ENCODE measurements at regions not wholly inside any gene's neighbourhood (a gene's known extent, or its start where the extent isn't known, plus 50 kb on each side); places are given as distances from the start of the nearest gene placed in this dataset.
"Not testable (repeated sequence)": the region's sequence is repeated elsewhere in the genome, so short reads cannot be mapped to it uniquely, and the experiment has no call there.

DNA sequence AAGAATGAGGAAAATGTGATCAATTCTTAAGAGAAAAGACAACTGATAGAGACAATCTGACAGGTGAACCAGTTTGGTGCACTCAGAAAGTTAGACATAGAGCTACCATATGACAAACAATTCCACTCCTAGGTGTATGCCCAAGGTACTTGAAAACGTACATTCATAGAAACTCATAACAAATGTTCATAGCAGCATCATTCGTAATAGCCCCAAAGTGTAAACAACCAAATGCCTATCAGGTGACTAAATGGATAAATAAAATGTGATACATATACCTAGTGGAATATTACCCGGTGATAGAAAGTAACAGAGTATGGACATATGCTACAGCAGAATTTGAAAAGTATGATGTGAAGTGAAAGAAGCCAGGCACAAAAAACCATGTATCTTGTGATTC, 149.3 kb upstream of the TRIB2 start:
- DNase-seq, result no peak

DNA sequence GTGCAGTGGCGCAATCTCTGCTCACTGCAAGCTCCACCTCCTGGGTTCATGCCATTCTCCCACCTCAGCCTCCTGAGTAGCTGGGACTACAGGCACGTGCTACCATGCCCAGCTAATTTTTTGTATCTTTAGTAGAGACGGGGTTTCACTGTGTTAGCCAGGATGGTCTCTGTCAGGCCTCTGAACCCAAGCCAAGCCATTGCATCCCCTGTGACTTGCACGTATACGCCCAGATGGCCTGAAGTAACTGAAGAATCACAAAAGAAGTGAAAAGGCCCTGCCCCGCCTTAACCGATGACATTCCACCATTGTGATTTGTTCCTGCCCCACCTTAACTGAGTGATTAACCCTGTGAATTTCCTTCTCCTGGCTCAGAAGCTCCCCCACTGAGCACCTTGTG, 147.2 kb upstream of the TRIB2 start:
- not testable (repeated sequence) for DNase-seq

DNA sequence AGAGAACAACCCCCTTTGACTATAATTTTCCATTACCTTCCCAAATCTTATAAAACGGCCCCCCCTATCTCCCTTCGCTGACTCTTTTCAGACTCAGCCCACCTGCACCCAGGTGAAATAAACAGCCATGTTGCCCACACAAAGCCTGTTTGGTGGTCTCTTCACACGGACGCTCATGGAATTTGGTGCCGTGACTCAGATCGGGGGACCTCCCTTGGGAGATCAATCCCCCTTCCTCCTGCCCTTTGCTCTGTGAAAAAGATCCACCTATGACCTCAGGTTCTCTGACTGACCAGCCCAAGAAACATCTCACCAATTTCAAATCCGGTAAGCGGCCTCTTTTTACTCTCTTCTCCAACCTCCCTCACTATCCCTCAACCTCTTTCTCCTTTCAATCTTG, 146.8 kb upstream of the TRIB2 start:
- DNase-seq, result not testable (repeated sequence)

DNA sequence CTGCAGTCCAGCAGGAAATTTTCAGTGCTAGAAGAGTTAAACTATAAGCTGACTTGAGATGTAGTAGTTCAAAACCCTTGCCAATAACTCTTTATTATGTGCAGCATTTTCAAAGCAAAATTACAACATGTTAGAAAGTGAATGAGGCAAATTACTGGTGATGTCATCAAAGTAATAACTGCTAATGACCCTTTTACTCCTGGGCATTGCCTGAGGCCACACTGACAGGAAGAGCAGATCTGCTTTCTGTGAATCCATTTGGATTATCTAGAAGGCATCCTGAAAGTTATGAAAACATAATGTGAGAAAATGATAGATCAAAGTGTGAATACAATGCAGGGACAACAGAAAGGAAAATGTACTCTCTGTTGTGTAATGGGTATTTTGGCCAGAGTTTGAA, 139.6 kb upstream of the TRIB2 start:
- DNase-seq, result no peak

DNA sequence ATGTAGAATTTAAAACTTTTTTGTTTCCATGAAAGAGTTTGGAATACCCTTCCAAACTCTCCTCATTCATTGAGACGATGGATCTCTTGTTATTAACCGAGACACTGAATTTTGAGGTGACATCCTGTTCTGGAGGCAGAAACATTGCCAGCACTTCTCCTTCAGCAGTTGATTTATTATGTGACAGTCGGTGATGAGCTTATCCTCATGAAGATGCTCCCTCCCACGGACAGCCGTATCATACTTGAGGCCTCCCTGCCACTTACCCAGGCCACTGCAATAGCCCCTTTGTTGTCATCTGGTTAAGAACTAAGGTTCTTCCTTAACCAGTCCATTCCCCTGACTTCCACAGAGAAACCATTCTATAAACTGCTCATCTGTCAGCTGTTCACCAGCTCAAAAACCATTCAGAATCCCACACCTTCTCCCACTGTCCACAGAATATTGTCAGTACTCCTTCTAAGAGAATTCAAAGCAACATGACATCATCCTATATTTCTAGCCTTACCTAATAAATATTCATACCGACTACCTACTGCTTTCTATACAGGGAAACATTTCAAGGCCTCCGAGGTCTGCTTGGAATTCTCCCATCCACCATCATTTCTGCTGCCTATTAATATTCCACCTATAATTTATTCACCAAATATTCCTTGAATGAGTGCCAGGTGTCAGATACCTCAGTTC, 139.0 kb upstream of the TRIB2 start:
- DNase-seq, result no peak

DNA sequence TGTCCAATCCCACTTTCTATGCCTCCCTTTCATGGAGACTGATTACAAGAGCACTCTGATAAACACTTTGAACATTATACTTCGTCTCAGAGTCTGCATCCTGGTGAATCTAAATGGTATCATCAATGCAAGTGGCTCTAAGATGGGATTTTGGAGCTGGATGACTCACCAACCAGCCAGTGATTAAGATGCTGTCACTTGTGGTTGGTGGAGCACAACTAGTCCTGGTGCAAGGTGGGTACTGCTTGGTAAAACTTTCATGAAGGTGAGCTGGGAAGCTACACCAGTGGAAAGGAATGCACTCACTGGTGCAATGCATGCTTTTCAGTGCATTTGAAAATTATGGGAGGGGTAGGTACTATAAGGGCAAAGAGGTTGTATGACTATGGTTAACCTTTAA, 137.7 kb upstream of the TRIB2 start:
- DNase-seq, result no peak

DNA sequence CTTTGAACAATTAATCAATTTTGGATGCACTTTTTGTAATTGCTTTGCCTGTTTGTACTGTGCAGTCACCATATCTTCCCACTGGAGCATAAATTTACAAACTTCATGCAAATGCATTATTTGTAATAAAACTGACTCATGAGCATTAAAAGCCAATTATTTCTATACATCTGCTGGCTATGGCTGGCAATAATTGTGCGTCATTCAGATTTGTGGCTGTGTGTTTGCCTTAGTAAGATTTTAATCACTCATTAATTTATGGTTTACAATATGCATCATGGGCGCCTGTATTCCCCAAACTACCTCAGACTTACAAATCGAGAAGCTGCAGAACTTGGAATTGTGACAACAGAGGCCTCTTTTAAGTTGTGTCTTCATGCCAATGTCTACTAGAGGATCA, 132.4 kb upstream of the TRIB2 start:
- DNase-seq, result peak; percentile 78

DNA sequence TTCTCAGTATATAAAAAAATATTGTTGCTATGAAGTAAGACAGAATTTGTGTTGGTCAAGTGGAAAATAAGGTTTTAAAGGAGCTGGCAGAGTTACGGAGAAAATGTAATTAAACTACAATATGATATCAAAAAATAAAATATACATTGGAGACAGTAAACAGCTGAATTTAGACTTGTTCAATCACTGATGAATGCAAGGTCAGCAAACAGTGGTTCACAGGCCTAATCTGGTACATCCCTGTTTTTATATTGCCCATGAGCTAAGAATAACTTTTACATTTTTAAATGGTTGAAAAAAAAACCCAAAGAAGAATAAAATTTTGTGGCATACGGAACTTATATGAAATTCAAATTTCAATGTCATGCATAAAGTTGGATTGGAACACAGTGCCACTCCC, 131.0 kb upstream of the TRIB2 start:
- no peak for DNase-seq

DNA sequence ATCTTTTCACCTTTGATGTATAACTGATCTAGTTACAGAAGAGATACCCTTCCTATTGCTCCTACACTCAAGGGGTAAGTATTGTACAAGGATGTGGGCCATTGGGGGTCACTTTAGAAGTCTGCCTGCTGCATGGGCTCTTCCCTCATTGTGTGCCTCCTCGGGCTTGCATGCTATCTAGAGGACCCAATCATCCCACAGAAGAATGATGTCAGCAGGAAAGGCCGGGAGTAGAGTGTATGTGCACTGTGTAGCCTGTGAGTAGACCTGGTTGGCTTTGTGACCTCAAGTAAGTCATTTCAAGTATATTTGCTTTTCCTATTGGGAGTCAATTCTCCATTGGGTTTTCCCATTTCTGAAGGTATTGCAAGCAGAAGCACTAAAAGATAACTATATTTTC, 129.5 kb upstream of the TRIB2 start:
- no peak for DNase-seq

DNA sequence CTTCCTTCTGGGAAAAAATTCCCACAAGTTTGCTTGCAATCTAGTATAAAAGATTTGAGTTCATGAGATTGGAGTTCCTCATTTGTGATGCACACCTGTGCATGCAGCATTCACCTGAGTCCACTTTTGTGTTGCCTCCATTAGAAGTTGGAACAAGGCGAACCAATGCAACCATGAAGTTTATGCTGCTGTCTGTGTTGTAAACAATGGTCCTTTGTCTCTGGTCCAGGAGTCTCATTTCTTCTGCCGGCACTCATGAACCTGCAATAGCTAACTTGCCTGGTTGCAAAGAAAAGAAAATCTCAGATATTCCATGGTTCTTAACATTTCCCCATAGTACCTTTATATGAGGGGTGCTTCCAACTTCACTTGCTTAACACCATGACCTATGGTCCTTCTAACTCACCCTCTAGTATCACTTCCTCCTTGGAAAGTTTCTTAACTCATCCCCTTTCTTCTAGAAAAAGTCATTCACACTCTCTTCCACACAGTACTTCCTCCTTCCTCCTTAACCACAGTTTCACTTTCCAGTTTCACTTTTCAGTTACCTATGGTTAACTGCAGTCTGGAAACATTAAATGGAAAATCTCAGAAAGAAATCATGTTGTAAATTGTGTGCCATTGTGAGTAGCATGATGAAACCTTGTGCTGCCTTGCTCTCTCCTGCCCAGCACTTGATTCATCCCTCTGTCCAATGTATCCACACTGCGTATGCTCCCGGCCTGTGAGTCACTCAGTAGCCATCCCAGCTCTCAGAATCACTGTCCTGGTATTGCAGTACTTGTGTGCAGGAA, 128.8 kb upstream of the TRIB2 start:
- peak; percentile 91 for DNase-seq

DNA sequence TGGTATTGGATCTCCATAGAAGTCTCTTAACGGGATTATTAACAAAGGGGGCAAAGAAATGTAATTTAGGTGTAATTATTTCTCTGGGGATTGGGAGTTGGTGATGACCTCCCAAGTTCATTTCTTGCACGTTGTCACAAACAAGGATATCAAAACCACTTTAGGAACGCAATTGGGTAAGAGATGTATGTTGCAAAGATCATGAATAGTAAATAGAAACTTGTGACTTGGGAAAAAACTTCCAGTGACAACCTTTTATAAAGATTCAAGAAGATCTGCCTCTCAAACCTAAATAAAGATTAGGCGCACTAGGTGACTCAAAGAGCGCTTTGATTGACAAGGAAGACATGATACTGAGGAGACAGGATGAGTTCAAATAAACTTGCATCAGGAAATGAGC, 127.8 kb upstream of the TRIB2 start:
- no peak for DNase-seq

DNA sequence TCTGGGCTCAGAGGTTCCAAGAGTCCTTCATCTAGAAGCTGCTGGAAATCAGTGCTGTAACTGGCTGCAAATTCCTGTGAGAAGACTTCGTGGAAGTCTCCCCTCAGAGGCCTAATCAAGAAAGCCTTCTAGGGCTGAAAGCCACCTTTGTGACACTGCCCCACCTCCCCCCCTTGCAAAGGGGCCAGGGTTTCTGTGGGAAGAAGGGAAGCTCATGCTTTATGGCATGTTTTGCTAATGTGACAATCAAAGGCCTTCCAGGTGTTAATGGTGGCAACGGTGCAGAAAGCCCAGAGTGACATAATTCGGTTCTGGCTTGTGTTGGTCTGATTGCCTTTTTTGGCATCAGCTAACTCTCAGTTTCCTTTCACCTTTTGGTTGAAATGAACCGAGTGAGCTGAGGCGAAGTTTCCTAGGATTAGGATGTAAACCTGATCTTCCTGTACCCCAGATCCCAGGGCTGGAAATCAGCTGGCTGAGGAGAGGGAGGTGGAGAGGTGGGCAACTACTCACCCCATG, 126.9 kb upstream of the TRIB2 start:
- no peak for DNase-seq

DNA sequence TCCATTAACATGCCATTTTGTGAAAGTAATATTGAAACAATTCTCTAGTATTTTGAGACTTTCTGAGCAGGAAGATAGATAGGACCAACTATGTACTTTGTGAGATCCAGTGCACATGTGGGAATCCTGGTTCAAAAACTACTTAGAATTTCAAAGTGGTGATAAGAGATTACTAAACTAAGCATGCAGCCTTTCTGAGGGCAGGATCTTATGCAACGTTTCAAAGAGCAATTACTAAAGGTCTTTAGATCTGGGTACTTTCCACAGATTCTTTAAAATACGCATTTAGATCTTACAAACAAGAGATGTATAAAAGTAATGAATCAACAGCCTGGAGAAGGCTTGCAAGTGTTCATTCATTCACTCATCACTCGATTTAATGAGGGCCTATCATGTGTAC, 124.4 kb upstream of the TRIB2 start:
- DNase-seq, result no peak

DNA sequence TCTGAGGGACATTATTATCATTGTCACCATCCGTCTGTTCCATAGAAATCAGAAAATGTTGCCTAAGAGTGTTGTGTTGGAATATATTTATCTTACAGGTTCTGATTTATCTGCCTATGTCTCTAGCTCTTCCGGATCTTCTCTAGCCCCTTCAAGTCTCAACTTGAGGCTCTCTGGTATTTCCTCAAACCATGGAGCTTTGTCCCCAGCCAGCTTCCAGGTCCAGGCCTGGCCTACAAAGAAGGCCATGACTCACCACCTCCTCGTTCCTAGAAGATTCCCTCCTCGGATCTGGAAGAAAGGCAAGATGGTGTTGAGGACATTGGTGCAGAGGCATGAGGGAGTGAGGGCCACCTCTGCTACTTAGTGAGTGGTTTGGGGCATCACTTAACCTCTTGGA, 122.1 kb upstream of the TRIB2 start:
- no peak for DNase-seq

DNA sequence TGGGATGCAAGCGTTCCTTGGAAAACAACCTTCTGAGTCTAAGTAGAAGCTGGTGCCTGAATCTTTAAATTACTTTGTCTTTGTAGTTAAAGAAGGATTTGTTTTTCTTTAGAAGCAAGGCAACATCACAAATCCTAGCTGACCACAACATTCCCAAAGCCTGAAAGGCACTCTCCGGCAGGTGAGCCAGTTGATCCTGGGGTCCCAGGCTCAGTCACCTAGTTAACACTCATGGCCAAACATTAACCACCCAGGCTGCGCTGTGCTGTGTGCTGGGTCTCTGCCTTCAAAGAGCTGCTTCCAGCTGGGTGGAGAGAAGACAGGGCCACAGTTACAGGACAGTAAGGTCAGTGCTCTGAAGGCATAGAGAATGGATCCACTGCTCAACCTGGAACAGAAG, 120.0 kb upstream of the TRIB2 start:
- no peak for DNase-seq

DNA sequence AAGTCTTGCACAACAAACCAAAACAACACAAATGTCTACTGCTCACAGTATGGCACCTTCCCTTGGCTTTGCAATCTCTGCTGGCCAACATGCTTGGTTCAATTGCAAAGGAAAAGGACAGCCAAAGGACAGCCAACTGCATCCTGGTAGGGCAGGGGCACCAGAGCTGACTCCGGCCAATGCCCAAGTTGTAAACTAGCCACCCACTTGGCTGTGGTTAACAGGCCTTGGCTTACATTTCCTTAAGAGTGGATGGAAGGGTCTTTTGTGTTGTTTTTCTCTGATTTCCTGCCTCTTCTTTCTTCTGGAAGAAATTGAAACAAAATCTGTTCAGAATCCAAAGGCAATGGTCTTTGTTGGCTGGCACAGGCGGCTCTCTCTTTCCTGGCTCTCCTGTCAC, 119.1 kb upstream of the TRIB2 start:
- no peak for DNase-seq

DNA sequence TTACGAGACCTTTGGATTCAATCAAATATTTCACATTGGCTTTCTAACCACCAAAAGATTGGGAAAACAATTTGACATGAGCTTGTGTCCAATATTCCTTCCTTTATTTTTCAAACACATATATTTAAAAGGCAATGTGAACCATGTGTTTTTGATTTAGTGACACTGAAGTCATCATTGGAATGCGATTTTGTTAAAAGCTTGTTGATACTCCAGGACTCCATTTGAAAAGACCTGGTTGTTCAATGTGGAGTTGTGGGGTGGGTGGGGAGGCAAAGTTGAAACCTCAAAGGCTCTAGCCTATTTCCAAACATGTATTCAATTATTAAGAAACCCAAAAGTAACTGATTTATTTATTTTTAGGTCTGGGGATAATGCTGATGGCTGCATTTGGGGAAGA, 114.1 kb upstream of the TRIB2 start:
- DNase-seq, result peak; percentile 64

DNA sequence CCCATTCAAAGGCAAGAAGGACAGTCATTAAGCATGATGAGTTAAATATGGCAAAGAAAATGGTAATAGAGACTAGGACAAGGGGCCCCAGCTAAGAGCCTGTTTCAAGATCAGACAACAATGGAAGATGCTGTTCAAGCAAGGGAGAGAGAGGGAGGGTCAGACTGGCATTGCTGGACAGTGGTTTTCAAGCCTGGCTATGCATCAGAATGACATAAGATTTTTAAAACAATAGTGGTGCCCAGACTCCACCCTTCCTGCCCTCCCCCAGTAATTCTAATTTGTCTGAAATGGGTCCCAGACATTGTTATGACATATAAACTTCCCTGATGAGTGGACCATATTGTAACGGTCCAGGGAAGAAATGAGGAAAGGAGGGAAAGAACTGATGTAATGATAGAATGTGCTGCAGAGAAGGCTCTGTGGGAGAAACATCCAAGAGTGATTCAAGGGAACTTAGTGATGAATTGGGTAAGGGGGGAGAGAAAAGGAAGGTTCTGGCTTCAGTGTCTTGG, 112.9 kb upstream of the TRIB2 start:
- DNase-seq, result no peak

DNA sequence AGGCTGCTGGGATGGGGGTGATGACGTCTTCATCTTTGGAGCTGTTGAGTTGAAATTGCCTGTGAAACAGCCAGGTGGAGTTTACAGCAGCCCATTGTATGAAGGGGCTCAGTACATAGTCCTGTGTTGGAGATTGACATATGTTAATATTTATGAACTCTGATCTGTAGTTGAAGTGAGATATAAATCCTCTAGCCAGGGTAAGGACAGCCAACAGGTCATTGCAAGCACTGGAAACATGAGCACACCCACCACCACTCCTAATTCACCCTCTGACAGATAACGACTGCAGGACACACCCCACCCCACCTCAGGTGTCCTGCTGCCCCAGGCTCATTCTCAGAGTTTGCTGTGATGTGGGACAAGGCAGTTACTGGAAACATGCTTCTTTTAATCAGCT, 112.4 kb upstream of the TRIB2 start:
- no peak for DNase-seq

DNA sequence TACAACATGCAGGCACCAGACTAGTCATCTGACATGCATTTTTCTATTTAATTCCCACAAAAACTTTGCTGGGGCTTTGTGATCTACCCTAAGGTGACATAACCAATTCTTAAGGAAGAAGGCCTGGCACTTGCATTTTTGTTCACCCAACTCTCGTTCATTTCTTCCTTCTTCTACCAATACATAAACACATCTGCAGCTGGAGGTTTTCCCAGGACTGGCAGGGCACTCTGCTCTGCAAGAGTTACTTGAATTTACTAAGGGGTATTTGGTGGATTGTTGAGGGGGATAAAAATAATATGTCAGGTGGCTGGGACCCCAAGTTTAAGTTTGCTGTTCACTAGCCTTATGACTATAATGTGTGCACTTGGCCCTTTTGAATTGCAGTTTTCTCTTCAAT, 111.4 kb upstream of the TRIB2 start:
- DNase-seq, result no peak

DNA sequence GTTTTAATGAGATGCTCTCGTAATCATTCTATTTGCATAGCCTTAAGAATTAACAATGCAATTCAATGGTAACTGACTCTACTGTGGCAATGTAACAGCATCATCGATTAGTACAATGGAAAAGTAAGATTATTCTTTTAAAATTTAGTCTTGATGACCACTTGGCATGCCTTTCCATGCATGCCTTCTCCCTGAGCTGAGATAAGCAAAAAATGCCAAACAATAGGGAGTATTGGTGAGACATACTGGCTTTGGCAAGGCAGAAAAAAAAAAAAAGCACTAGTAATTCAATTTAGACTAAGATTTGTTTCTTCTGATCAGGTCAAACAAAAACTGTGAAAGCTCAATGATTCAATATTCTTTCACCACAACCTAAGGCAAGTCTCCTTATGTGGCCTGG, 110.8 kb upstream of the TRIB2 start:
- DNase-seq, result no peak

DNA sequence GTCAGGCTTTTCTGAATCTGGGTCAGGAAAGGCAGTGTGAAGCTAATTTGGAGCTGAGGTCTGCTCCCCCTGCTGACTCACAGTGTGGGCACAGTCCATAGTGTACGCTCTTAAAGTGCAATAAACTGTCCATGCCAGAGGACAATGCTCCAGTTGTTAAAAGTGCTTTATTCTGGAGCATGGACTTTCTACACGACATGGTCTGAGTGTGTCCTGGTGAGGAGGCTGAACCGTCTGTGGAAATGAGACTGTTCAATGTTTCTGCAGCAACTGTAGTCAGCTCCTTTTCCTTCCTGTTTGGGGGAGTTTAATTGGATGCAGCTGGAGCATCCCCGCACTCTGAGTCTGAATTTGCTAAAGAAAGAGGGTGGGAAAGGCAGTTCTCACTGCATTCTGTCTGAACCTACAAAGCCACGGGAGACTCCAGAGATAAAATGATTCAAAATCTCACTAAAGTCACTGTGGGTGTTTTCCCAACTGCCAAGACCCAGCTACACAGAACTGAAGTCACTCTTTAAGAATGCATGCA, 110.2 kb upstream of the TRIB2 start:
- peak; percentile 70 for DNase-seq

DNA sequence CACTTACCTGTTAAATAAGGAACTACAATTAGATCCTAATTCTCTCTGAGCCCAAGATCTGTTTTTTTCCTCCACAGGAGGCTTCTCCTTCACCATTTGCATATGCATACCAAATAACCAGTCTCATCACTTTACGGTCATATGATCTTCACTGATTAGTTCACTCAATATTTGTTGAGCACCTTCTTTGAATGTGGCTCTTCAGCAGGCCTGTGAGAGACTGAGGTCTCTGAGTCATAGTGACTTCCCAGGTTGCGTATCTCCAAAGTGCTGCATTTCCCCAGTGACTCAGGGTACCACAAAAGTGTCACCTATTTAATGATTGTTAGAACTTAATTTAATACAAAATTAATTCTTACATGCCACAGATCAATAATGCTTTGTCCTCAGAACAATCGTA, 108.8 kb upstream of the TRIB2 start:
- peak; percentile 56 for DNase-seq

DNA sequence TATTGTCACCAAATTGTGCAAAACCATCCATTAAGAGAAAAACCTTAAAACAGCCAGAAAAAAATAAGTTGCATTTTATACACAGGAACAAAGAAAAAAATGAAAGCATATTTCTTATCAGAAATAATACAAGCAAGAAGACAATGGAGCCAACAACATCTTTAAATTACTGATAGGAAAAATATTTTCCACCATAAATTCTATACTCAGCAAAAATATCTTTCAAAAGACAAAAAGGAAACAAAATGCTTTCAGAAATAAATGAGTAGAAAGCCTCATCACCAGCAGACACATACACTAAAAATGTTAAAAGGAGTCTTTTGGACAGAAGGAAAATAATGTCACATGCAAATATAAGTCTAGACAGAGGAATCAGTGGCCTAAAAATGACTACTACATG, 106.4 kb upstream of the TRIB2 start:
- no peak for DNase-seq
